H1 (cell line): ENCODE measurements at regions not wholly inside any gene's neighbourhood (a gene's known extent, or its start where the extent isn't known, plus 50 kb on each side); places are given as distances from the start of the nearest gene placed in this dataset.

Experiments
- CTCF ChIA-PET: fragments of 300-600 bp; sonication (Branson Sonifier 250); formaldehyde crosslinking; loops from one replicate; lab custom pipeline; 2021; ENCODE audit not compliant: partially characterized antibody; lab: Charles Lee
- POLR2A ChIA-PET: fragments of 300-600 bp; sonication (Branson Sonifier 250); formaldehyde crosslinking; loops from one replicate; lab custom pipeline; 2021; ENCODE audit warnings: inconsistent platforms; ENCODE audit not compliant: partially characterized antibody; lab: Charles Lee
- DNase-seq, 2 experiments: peaks; one replicate each; pipeline versions ENCODE4 v3.0.0 to v3.0.0-alpha.2; 2010 to 2022; ENCODE audit warnings: low spot score in 2 of 2, low read depth in 1 of 2, mixed read lengths in 1 of 2
- FAIRE-seq: peaks from 2 replicates; lab custom pipeline; 2011; peaks lifted over from hg19 to GRCh38; lab: Jason Lieb, UNC
- H2AFZ ChIP-seq: 2 replicates; pipeline ENCODE4 v1.8.1; 2012; ENCODE audit warnings: low read length, inconsistent platforms
- H2AK5ac ChIP-seq: 2 replicates; pipeline ENCODE4 v1.6.1; 2013; ENCODE audit warnings: low read depth, low read length
- H2BK120ac ChIP-seq: replicated peaks from 2 replicates; pipeline ENCODE3; 2013; ENCODE audit warnings: low read depth, low read length, inconsistent platforms
- H2BK12ac ChIP-seq: 2 replicates; pipeline ENCODE4 v1.6.1; 2013; ENCODE audit warnings: low read depth, low read length
- H2BK15ac ChIP-seq: 2 replicates; pipeline ENCODE4 v1.6.1; 2013; ENCODE audit warnings: low read length
- H2BK20ac ChIP-seq: 2 replicates; pipeline ENCODE4 v1.6.1; 2013; ENCODE audit warnings: low read length
- H2BK5ac ChIP-seq: 2 replicates; pipeline ENCODE4 v1.6.1; 2013; ENCODE audit warnings: low read depth, low read length
- H3K14ac ChIP-seq: 2 replicates; pipeline ENCODE4 v1.6.1; 2013; ENCODE audit warnings: inconsistent platforms; ENCODE audit not compliant: insufficient read length
- H3K18ac ChIP-seq: 2 replicates; pipeline ENCODE4 v1.6.1; 2013; ENCODE audit warnings: low read length; ENCODE audit errors: extremely low read depth
- H3K23ac ChIP-seq: 2 replicates; pipeline ENCODE4 v1.6.1; 2013; ENCODE audit warnings: inconsistent platforms; ENCODE audit not compliant: insufficient read length
- H3K23me2 ChIP-seq: 2 replicates; pipeline ENCODE4 v1.6.1; 2013; ENCODE audit warnings: low read depth, low read length
- H3K27ac ChIP-seq: 2 replicates; pipeline ENCODE4 v1.6.1; 2011; ENCODE audit warnings: low read depth, low read length, inconsistent platforms
- H3K27me3 ChIP-seq, 4 experiments: replicated peaks in 1 of 4; 1 replicate in 1 of 4; 2 replicates in 3 of 4; pipeline versions ENCODE4 v1.6.1 to v1.8.1; 2011 to 2013; ENCODE audit warnings: low read length in 3 of 4, mild to moderate bottlenecking in 3 of 4, inconsistent platforms in 2 of 4, mixed read lengths in 2 of 4, moderate library complexity in 1 of 4; ENCODE audit not compliant: control insufficient read depth in 3 of 4, insufficient read depth in 3 of 4; ENCODE audit errors: extremely low read depth in 1 of 4
- H3K36me3 ChIP-seq, 4 experiments: 2 replicates each; pipeline versions ENCODE4 v1.6.1 to v1.8.1; 2011 to 2013; ENCODE audit warnings: mild to moderate bottlenecking in 4 of 4, low read length in 3 of 4, moderate library complexity in 2 of 4, control low read depth in 1 of 4, inconsistent platforms in 1 of 4; ENCODE audit not compliant: insufficient read depth in 4 of 4, control insufficient read depth in 2 of 4
- H3K4ac ChIP-seq: replicated peaks from 2 replicates; pipeline ENCODE3; 2013; ENCODE audit warnings: low read length, low read depth, mixed read lengths, inconsistent platforms; ENCODE audit not compliant: insufficient read length
- H3K4me1 ChIP-seq, 4 experiments: replicated peaks in 1 of 4; 1 replicate in 1 of 4; 2 replicates in 3 of 4; pipeline versions ENCODE4 v1.6.1 to v1.8.1; 2011 to 2013; ENCODE audit warnings: low read length in 3 of 4, inconsistent platforms in 2 of 4, mixed read lengths in 1 of 4; ENCODE audit not compliant: insufficient read depth in 4 of 4, control insufficient read depth in 3 of 4
- H3K4me2 ChIP-seq, 2 experiments: 2 replicates each; pipeline versions ENCODE4 v1.6.1 to v1.8.1; 2011 to 2013; ENCODE audit warnings: low read depth in 2 of 2, low read length in 2 of 2, control low read depth in 1 of 2, inconsistent platforms in 1 of 2, mild to moderate bottlenecking in 1 of 2; ENCODE audit not compliant: insufficient read depth in 1 of 2
- H3K4me3 ChIP-seq, 4 experiments: fragments of 200-600, 300-600 bp in 1 of 4; sonication (generic), shearing (Covaris generic), sonication (Bioruptor Twin) in 1 of 4; 2 replicates each; pipeline versions ENCODE4 v1.5.1 to v1.8.1; 2011 to 2016; ENCODE audit warnings: low read length in 4 of 4, low read depth in 3 of 4, control low read depth in 2 of 4, inconsistent platforms in 2 of 4, mild to moderate bottlenecking in 2 of 4, mixed read lengths in 1 of 4, moderate library complexity in 1 of 4; ENCODE audit not compliant: insufficient read depth in 2 of 4; ENCODE audit errors: extremely low read depth in 1 of 4
- H3K56ac ChIP-seq: replicated peaks from 2 replicates; pipeline ENCODE3; 2013; ENCODE audit warnings: low read depth, mild to moderate bottlenecking, mixed read lengths, low read length, inconsistent platforms; ENCODE audit not compliant: insufficient read length
- H3K79me1 ChIP-seq: 2 replicates; pipeline ENCODE4 v1.6.1; 2013; ENCODE audit warnings: low read depth, low read length, control low read depth
- H3K79me2 ChIP-seq, 2 experiments: 2 replicates each; pipeline versions ENCODE4 v1.6.1 to v1.8.1; 2012 to 2013; ENCODE audit warnings: low read length in 2 of 2, mild to moderate bottlenecking in 2 of 2, inconsistent platforms in 1 of 2; ENCODE audit not compliant: insufficient read depth in 2 of 2, control insufficient read depth in 1 of 2
- H3K9ac ChIP-seq, 4 experiments: replicated peaks in 1 of 4; 1 replicate in 1 of 4; 2 replicates in 3 of 4; pipeline versions ENCODE4 v1.6.1 to v1.8.1; 2011 to 2013; ENCODE audit warnings: low read depth in 3 of 4, low read length in 3 of 4, control low read depth in 2 of 4, mild to moderate bottlenecking in 2 of 4, moderate library complexity in 2 of 4, inconsistent platforms in 1 of 4; ENCODE audit errors: extremely low read depth in 1 of 4
- H3K9me3 ChIP-seq, 2 experiments: 2 replicates each; pipeline versions ENCODE4 v1.6.1 to v1.8.1; 2012 to 2013; ENCODE audit warnings: mild to moderate bottlenecking in 2 of 2, moderate library complexity in 2 of 2, control low read depth in 1 of 2, inconsistent platforms in 1 of 2, low read depth in 1 of 2, low read length in 1 of 2, mixed read lengths in 1 of 2; ENCODE audit not compliant: insufficient read depth in 2 of 2
- H4K20me1 ChIP-seq, 2 experiments: replicated peaks in 1 of 2; 2 replicates each; pipeline versions ENCODE3 to v1.8.1; 2011 to 2013; ENCODE audit warnings: inconsistent platforms in 2 of 2, low read length in 2 of 2, mild to moderate bottlenecking in 1 of 2; ENCODE audit not compliant: insufficient read depth in 2 of 2, control insufficient read depth in 1 of 2
- H4K5ac ChIP-seq: 2 replicates; pipeline ENCODE4 v1.6.1; 2013; ENCODE audit warnings: low read length, low read depth, mixed read lengths, inconsistent platforms; ENCODE audit not compliant: insufficient read length
- H4K8ac ChIP-seq: 2 replicates; pipeline ENCODE4 v1.8.0; 2013; ENCODE audit warnings: mild to moderate bottlenecking, moderate library complexity, low read length, inconsistent platforms; ENCODE audit not compliant: insufficient read depth; ENCODE audit errors: extremely low read depth
- H4K91ac ChIP-seq: replicated peaks from 2 replicates; pipeline ENCODE3; 2013; ENCODE audit warnings: low read length, mixed read lengths, inconsistent platforms; ENCODE audit not compliant: insufficient read length
- ASH2L ChIP-seq: fragments of 200-600, 300-600 bp; sonication (generic); IDR thresholded peaks from one replicate; pipeline ENCODE4 v1.7.1; 2017; ENCODE audit warnings: low read length
- ATF3 ChIP-seq: IDR thresholded peaks from 2 replicates; pipeline ENCODE4 v1.6.1; 2011; ENCODE audit warnings: low read depth, mild to moderate bottlenecking, low read length; ENCODE audit not compliant: insufficient read depth
- CHD1 ChIP-seq: IDR thresholded peaks from 2 replicates; pipeline ENCODE4 v1.6.1; 2012; ENCODE audit warnings: low read depth, low read length, improper control_type of control experiment
- GTF2F1 ChIP-seq: IDR thresholded peaks from 2 replicates; pipeline ENCODE4 v1.6.1; 2012; ENCODE audit warnings: low read depth, low read length, improper control_type of control experiment, borderline replicate concordance
- MAX ChIP-seq: IDR thresholded peaks from 2 replicates; pipeline ENCODE4 v1.6.1; 2012; ENCODE audit warnings: inconsistent platforms
- PHF8 ChIP-seq: fragments of 200-600 bp; sonication (generic); conservative IDR thresholded peaks from 2 replicates; pipeline ENCODE4 v1.7.1; 2012; ENCODE audit warnings: low read depth, mild to moderate bottlenecking, inconsistent platforms, low read length, moderate library complexity
- RAD21 ChIP-seq, 2 experiments: IDR thresholded peaks in 1 of 2; conservative IDR thresholded peaks in 1 of 2; 2 replicates each; pipeline ENCODE4 v1.6.1; 2011; ENCODE audit warnings: low read depth in 2 of 2, low read length in 2 of 2, improper control_type of control experiment in 1 of 2, inconsistent platforms in 1 of 2, mild to moderate bottlenecking in 1 of 2, moderate library complexity in 1 of 2
- RNF2 ChIP-seq: fragments of 200-900, 300-1000 bp; sonication (generic); IDR thresholded peaks from 2 replicates; pipeline ENCODE4 v1.7.1; 2016; ENCODE audit warnings: borderline replicate concordance, low read depth, mild to moderate bottlenecking, antibody characterized with exemption, low read length; ENCODE audit not compliant: poor library complexity, severe bottlenecking; ENCODE audit errors: missing control alignments
- RXRA ChIP-seq: IDR thresholded peaks from 2 replicates; pipeline ENCODE4 v1.6.1; 2011; ENCODE audit warnings: low read depth, mild to moderate bottlenecking, low read length, moderate library complexity; ENCODE audit not compliant: insufficient read depth
- SP1 ChIP-seq: IDR thresholded peaks from 2 replicates; pipeline ENCODE4 v1.6.1; 2011; ENCODE audit warnings: low read depth, low read length
- WGBS, 2 experiments: shearing (Covaris generic) in 1 of 2; methylation state at CpG; one replicate each; pipeline versions ENCODE4 v1.1.6 to v1.1.7; 2013 to 2015; ENCODE audit warnings: low lambda C conversion rate in 2 of 2, mixed read lengths in 2 of 2, inconsistent platforms in 1 of 2, low coverage in 1 of 2, missing lambda C conversion rate in 1 of 2; ENCODE audit not compliant: insufficient replicate concordance in 2 of 2, insufficient coverage in 1 of 2, insufficient read length in 1 of 2; ENCODE audit errors: extremely low coverage in 1 of 2, missing lambda C conversion rate in 1 of 2; 5-methylcytosine and 5-hydroxymethylcytosine counted together

- Histone ChIP-seq H4K5ac (no peak overlapping the region), H3K9me3 (no peaks in the 10 kb centered on the region), H2BK12ac (no peak overlapping the region), H3K4me3 (no peak overlapping the region), H2BK15ac (no peak overlapping the region), H3K36me3 (no peaks in the 10 kb centered on the region), H3K23ac (no peak overlapping the region), H3K14ac (no peak overlapping the region), H3K4me1 (no peaks in the 10 kb centered on the region), H3K79me2 (no peaks in the 10 kb centered on the region), H2AK5ac (no peak overlapping the region), H3K56ac (no peak overlapping the region), H3K23me2 (no peaks in the 10 kb centered on the region), H4K8ac (no peak overlapping the region), H3K79me1 (no peaks in the 10 kb centered on the region), H2BK20ac (no peak overlapping the region), H3K27me3 (no peaks in the 10 kb centered on the region), H3K4me2 (no peak overlapping the region), H2AFZ (no peak overlapping the region), H3K9ac (no peak overlapping the region), H2BK5ac (no peak overlapping the region), H3K27ac (no peak overlapping the region), H4K91ac (no peak overlapping the region), H4K20me1 (no peaks in the 10 kb centered on the region), H3K4ac (no peak overlapping the region), H2BK120ac (no peak overlapping the region), H3K18ac (no peak overlapping the region)
- DNase-seq (no peak), FAIRE-seq (no peak)
- POLR2A ChIA-PET = interaction anchor here (1.1 kb wide), 1 partner anchor 9 kb away, joined by 3 read pairs; no protein-coding TSS in a partner anchor
- CTCF ChIA-PET = no interaction called here
- 87% methylated on average over 10 of the region's 10 CpGs; no CpG with 5 or more reads in 1 of the 2 experiments for WGBS, 2 experiments
- no peak for TF ChIP-seq ATF3
- no peak for TF ChIP-seq SP1
- no peak for TF ChIP-seq PHF8
- TF ChIP-seq ASH2L = no peak
- TF ChIP-seq CHD1 = no peak
- TF ChIP-seq MAX = no peak
- no peak for TF ChIP-seq RAD21 (IDR thresholded peaks at IDR 0.05 in 1 of 2, conservative IDR thresholded peaks at IDR 0.05 in 1 of 2; ENCODE audit: low read depth in 2 of 2, low read length in 2 of 2)
- TF ChIP-seq GTF2F1 = no peak
- TF ChIP-seq RXRA = no peak
- no peak for TF ChIP-seq RNF2
Observed at GRCh38 chr16:17858061-17858460, 387.3 kb upstream of the XYLT1 start.
